ENCODE measurements at regions not wholly inside any gene's neighbourhood (a gene's known extent, or its start where the extent isn't known, plus 50 kb on each side); places are given as distances from the start of the nearest gene placed in this dataset.

GRCh38 chr2:16454621-16455020, 211.0 kb downstream of the CYRIA start:
- WGBS, 2 donors: 64 to 83% methylated on average over 2 of the region's 2 CpGs
- no peaks in the 10 kb centered on the region for H3K36me3 ChIP-seq (ENCODE audit: control insufficient read depth in 2 of 2, insufficient read depth in 2 of 2, low read length in 1 of 2)

DNA sequence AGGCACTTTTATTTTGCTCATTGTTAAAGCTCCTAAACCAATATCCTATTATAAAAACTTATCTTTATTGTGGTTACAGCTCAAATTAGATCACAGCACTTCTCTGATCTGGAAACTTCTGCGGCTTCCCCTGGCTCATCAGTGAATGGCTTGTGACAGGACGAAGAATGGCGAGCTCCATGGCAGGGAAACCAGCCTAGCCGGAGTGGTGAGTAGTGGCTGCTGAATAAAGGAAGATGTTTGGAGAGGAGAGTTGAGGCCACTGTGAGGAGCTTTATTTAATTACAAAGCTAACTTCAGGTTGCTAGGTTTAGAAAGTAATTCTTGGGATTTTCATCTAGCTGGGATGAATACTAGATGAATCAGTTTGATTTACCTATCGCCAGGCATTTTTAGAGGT, 213.5 kb downstream of the CYRIA start:
- H3K27ac ChIP-seq (ENCODE audit: low read depth in 2 of 2, low read length in 1 of 2): no peak overlapping the region
- H3K27me3 ChIP-seq (ENCODE audit: control insufficient read depth in 1 of 2, insufficient read depth in 2 of 2, low read length in 2 of 2): no peaks in the 10 kb centered on the region
- no peaks in the 10 kb centered on the region for H3K36me3 ChIP-seq (ENCODE audit: control insufficient read depth in 2 of 2, insufficient read depth in 2 of 2, low read length in 1 of 2)
- no peaks in the 10 kb centered on the region for H3K4me1 ChIP-seq (ENCODE audit: control insufficient read depth in 2 of 2, insufficient read depth in 2 of 2, low read length in 1 of 2)
- no peaks in the 10 kb centered on the region for H3K9me3 ChIP-seq (ENCODE audit: control insufficient read depth in 2 of 2, insufficient read depth in 1 of 2, low read depth in 1 of 2, low read length in 1 of 2)
- no peak overlapping the region for H3K4me3 ChIP-seq (ENCODE audit: low read depth in 1 of 2, low read length in 2 of 2)
- 70 to 77% methylated on average over 5 of the region's 5 CpGs for WGBS, 2 donors

More at GRCh38 chr2:16454621-16455020, 211.0 kb downstream of the CYRIA start:
- Histone ChIP-seq H3K27me3 (ENCODE audit: control insufficient read depth in 1 of 2, insufficient read depth in 2 of 2, low read length in 2 of 2) (no peaks in the 10 kb centered on the region), H3K4me1 (ENCODE audit: control insufficient read depth in 2 of 2, insufficient read depth in 2 of 2, low read length in 1 of 2) (no peaks in the 10 kb centered on the region), H3K9me3 (ENCODE audit: control insufficient read depth in 2 of 2, insufficient read depth in 1 of 2, low read depth in 1 of 2, low read length in 1 of 2) (no peaks in the 10 kb centered on the region), H3K4me3 (ENCODE audit: low read depth in 1 of 2, low read length in 2 of 2) (no peak overlapping the region), H3K27ac (ENCODE audit: low read depth in 2 of 2, low read length in 1 of 2) (no peak overlapping the region)

GRCh38 chr2:16446706-16447105, 218.9 kb downstream of the CYRIA start:
- Histone ChIP-seq H3K9me3 (ENCODE audit: control insufficient read depth in 2 of 2, insufficient read depth in 1 of 2, low read depth in 1 of 2, low read length in 1 of 2) (no peaks in the 10 kb centered on the region), H3K4me1 (ENCODE audit: control insufficient read depth in 2 of 2, insufficient read depth in 2 of 2, low read length in 1 of 2) (no peaks in the 10 kb centered on the region), H3K27me3 (ENCODE audit: control insufficient read depth in 1 of 2, insufficient read depth in 2 of 2, low read length in 2 of 2) (no peaks in the 10 kb centered on the region), H3K36me3 (ENCODE audit: control insufficient read depth in 2 of 2, insufficient read depth in 2 of 2, low read length in 1 of 2) (no peaks in the 10 kb centered on the region), H3K4me3 (ENCODE audit: low read depth in 1 of 2, low read length in 2 of 2) (no peak overlapping the region), H3K27ac (ENCODE audit: low read depth in 2 of 2, low read length in 1 of 2) (no peak overlapping the region)
- 74 to 87% methylated on average over 1 of the region's 1 CpG for WGBS, 2 donors

DNA sequence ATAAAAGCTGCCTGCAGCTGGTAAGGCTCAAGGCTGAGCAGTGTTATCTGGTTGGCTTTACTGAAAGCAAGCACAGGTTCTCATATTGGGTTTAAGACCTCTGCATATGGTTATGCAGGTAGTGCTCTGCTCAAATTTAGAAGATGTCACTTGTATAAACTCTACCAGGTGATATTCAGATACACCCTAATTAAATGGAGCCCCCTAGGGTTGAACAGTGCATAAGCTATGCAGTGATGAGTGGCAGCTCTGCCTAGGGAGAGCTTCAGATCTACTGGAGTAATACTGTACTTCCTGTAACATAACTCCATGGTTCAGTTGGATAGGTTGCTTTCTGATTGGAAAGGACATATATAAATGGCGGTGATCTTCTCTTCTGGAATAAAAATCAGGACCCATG, 222.7 kb downstream of the CYRIA start:
- Histone ChIP-seq H3K27me3 (ENCODE audit: control insufficient read depth in 1 of 2, insufficient read depth in 2 of 2, low read length in 2 of 2) (no peaks in the 10 kb centered on the region), H3K4me1 (ENCODE audit: control insufficient read depth in 2 of 2, insufficient read depth in 2 of 2, low read length in 1 of 2) (no peaks in the 10 kb centered on the region), H3K9me3 (ENCODE audit: control insufficient read depth in 2 of 2, insufficient read depth in 1 of 2, low read depth in 1 of 2, low read length in 1 of 2) (no peaks in the 10 kb centered on the region), H3K4me3 (ENCODE audit: low read depth in 1 of 2, low read length in 2 of 2) (no peak overlapping the region), H3K27ac (ENCODE audit: low read depth in 2 of 2, low read length in 1 of 2) (no peak overlapping the region), H3K36me3 (ENCODE audit: control insufficient read depth in 2 of 2, insufficient read depth in 2 of 2, low read length in 1 of 2) (no peaks in the 10 kb centered on the region)
- WGBS, 2 donors: 90 to 93% methylated on average over 1 of the region's 1 CpG

DNA sequence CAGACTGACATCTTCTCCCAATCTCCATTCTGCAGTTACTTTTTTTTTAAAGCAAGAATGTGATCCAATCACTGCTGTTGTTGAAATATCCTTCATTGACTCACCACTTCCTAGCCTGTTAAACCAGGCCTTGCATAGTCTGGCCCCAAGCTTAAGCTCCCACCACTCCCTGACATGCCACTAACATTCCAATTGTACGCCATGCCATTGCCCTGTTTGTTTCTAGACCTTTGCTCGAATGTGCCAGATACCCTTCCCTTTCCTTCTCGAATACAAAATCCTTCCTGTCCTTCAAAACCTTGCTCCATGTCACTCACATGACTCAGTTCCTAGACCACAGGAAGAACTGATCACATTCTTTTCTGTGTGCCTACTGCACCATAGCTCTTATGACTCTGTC, 224.2 kb downstream of the CYRIA start:
- no peak overlapping the region for H3K4me3 ChIP-seq (ENCODE audit: low read depth in 1 of 2, low read length in 2 of 2)
- no peaks in the 10 kb centered on the region for H3K36me3 ChIP-seq (ENCODE audit: control insufficient read depth in 2 of 2, insufficient read depth in 2 of 2, low read length in 1 of 2)
- H3K27me3 ChIP-seq (ENCODE audit: control insufficient read depth in 1 of 2, insufficient read depth in 2 of 2, low read length in 2 of 2): no peaks in the 10 kb centered on the region
- no peaks in the 10 kb centered on the region for H3K4me1 ChIP-seq (ENCODE audit: control insufficient read depth in 2 of 2, insufficient read depth in 2 of 2, low read length in 1 of 2)
- WGBS, 2 donors: 82 to 84% methylated on average over 3 of the region's 3 CpGs
- H3K9me3 ChIP-seq (ENCODE audit: control insufficient read depth in 2 of 2, insufficient read depth in 1 of 2, low read depth in 1 of 2, low read length in 1 of 2): no peaks in the 10 kb centered on the region
- no peak overlapping the region for H3K27ac ChIP-seq (ENCODE audit: low read depth in 2 of 2, low read length in 1 of 2)

DNA sequence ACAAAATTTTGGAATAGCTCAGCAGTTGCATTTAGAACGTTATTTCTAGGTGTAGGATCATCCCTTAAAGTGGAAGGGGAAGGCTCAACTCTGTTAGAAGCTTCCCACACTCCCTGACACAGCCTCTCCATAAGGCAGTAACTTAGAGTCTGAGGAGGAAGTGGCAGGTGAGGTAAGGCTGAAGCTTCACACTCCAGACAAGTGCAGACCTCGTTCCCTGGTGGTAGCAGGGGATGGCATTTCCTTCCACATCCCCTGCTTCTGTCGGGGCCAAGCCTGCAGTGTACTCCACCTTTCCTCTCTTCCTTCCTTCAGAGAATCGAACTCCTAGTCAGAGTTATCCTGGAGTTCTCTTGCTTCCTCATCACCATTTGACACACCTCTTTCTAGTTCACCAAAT, 224.7 kb downstream of the CYRIA start:
- Histone ChIP-seq H3K4me3 (ENCODE audit: low read depth in 1 of 2, low read length in 2 of 2) (no peak overlapping the region), H3K27me3 (ENCODE audit: control insufficient read depth in 1 of 2, insufficient read depth in 2 of 2, low read length in 2 of 2) (no peaks in the 10 kb centered on the region), H3K27ac (ENCODE audit: low read depth in 2 of 2, low read length in 1 of 2) (no peak overlapping the region), H3K4me1 (ENCODE audit: control insufficient read depth in 2 of 2, insufficient read depth in 2 of 2, low read length in 1 of 2) (no peaks in the 10 kb centered on the region), H3K36me3 (ENCODE audit: control insufficient read depth in 2 of 2, insufficient read depth in 2 of 2, low read length in 1 of 2) (no peaks in the 10 kb centered on the region), H3K9me3 (ENCODE audit: control insufficient read depth in 2 of 2, insufficient read depth in 1 of 2, low read depth in 1 of 2, low read length in 1 of 2) (no peaks in the 10 kb centered on the region)
- whole genome bisulfite sequencing, 2 donors: 61 to 66% methylated on average over 4 of the region's 4 CpGs

DNA sequence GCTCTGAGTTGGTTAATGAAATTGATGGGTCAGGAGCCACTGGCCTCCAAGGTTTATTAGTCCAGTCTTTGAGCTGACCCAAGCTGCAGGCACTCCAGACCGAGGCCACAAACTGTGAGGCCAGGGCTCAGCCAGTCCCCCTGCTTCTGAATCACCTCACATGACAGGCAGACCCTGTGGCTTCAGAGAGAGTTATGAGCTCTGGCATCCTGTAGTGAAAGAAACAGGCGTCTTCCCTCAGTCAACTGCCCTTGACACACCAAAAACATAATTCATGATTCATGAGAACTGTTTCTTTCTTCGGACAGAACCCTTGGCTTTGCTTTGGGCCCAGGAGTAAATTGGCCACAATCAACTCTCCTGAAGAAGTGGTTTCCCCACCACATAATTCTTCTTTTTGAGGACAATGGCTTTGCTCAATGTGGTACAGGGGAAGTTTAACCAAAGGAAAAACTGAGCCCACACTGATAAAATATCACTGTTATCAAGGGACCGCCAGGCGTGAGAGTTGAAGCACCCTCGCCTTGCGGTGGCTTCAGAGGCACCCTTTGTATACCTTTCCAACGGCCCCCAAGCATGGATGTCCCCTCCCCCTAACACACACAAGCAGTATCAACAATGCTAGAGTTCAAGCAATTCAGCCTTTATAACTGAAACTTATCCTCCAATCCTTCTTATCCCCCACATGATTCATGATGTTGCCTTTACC, 226.9 kb downstream of the CYRIA start:
- Histone ChIP-seq H3K4me3 (ENCODE audit: low read depth in 1 of 2, low read length in 2 of 2) (no peak overlapping the region), H3K36me3 (ENCODE audit: control insufficient read depth in 2 of 2, insufficient read depth in 2 of 2, low read length in 1 of 2) (no peaks in the 10 kb centered on the region), H3K4me1 (ENCODE audit: control insufficient read depth in 2 of 2, insufficient read depth in 2 of 2, low read length in 1 of 2) (no peaks in the 10 kb centered on the region), H3K27ac (ENCODE audit: low read depth in 2 of 2, low read length in 1 of 2) (no peak overlapping the region), H3K9me3 (ENCODE audit: control insufficient read depth in 2 of 2, insufficient read depth in 1 of 2, low read depth in 1 of 2, low read length in 1 of 2) (no peaks in the 10 kb centered on the region), H3K27me3 (ENCODE audit: control insufficient read depth in 1 of 2, insufficient read depth in 2 of 2, low read length in 2 of 2) (no peaks in the 10 kb centered on the region)
- WGBS, 2 donors: 65 to 68% methylated on average over 8 of the region's 8 CpGs

DNA sequence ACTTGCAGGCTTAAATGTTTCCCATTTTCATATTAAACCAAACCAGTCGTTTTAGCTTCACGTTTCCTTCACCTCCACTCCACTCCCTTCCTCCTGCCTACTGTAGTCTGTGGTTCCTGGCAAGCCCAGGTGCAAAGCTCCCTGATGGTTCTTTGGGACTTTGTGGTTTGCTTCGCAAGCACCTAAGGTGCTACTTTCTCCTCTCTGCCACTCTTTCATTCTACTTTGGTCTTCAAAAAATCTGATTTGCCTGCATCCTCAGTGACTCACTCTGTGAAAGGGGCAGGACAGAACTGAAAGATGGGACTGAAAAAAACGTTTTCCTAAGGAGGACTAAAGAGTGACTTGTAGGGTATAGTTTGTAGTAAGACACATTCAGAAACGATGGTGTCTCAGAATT, 228.4 kb downstream of the CYRIA start:
- H3K4me3 ChIP-seq (ENCODE audit: low read depth in 1 of 2, low read length in 2 of 2): no peak overlapping the region
- 57 to 59% methylated on average over 5 of the region's 5 CpGs for WGBS, 2 donors
- no peaks in the 10 kb centered on the region for H3K36me3 ChIP-seq (ENCODE audit: control insufficient read depth in 2 of 2, insufficient read depth in 2 of 2, low read length in 1 of 2)
- H3K9me3 ChIP-seq (ENCODE audit: control insufficient read depth in 2 of 2, insufficient read depth in 1 of 2, low read depth in 1 of 2, low read length in 1 of 2): no peaks in the 10 kb centered on the region
- H3K27me3 ChIP-seq (ENCODE audit: control insufficient read depth in 1 of 2, insufficient read depth in 2 of 2, low read length in 2 of 2): no peaks in the 10 kb centered on the region
- no peaks in the 10 kb centered on the region for H3K4me1 ChIP-seq (ENCODE audit: control insufficient read depth in 2 of 2, insufficient read depth in 2 of 2, low read length in 1 of 2)
- H3K27ac ChIP-seq (ENCODE audit: low read depth in 2 of 2, low read length in 1 of 2): no peak overlapping the region

GRCh38 chr2:16434393-16434792, 231.2 kb downstream of the CYRIA start:
- H3K27ac ChIP-seq (ENCODE audit: low read depth in 2 of 2, low read length in 1 of 2): no peak overlapping the region
- H3K4me1 ChIP-seq (ENCODE audit: control insufficient read depth in 2 of 2, insufficient read depth in 2 of 2, low read length in 1 of 2): no peaks in the 10 kb centered on the region
- no peak overlapping the region for H3K4me3 ChIP-seq (ENCODE audit: low read depth in 1 of 2, low read length in 2 of 2)
- no peaks in the 10 kb centered on the region for H3K36me3 ChIP-seq (ENCODE audit: control insufficient read depth in 2 of 2, insufficient read depth in 2 of 2, low read length in 1 of 2)
- WGBS, 2 donors: 48 to 52% methylated on average over 2 of the region's 2 CpGs
- no peaks in the 10 kb centered on the region for H3K9me3 ChIP-seq (ENCODE audit: control insufficient read depth in 2 of 2, insufficient read depth in 1 of 2, low read depth in 1 of 2, low read length in 1 of 2)
- no peaks in the 10 kb centered on the region for H3K27me3 ChIP-seq (ENCODE audit: control insufficient read depth in 1 of 2, insufficient read depth in 2 of 2, low read length in 2 of 2)

GRCh38 chr2:16430846-16431245, 234.8 kb downstream of the CYRIA start:
- 58 to 74% methylated on average over 3 of the region's 3 CpGs for WGBS, 2 donors

More at GRCh38 chr2:16430846-16431245, 234.8 kb downstream of the CYRIA start:
- Histone ChIP-seq H3K27ac (ENCODE audit: low read depth in 2 of 2, low read length in 1 of 2) (no peak overlapping the region), H3K4me1 (ENCODE audit: control insufficient read depth in 2 of 2, insufficient read depth in 2 of 2, low read length in 1 of 2) (no peaks in the 10 kb centered on the region), H3K9me3 (ENCODE audit: control insufficient read depth in 2 of 2, insufficient read depth in 1 of 2, low read depth in 1 of 2, low read length in 1 of 2) (no peaks in the 10 kb centered on the region), H3K4me3 (ENCODE audit: low read depth in 1 of 2, low read length in 2 of 2) (no peak overlapping the region), H3K36me3 (ENCODE audit: control insufficient read depth in 2 of 2, insufficient read depth in 2 of 2, low read length in 1 of 2) (no peaks in the 10 kb centered on the region), H3K27me3 (ENCODE audit: control insufficient read depth in 1 of 2, insufficient read depth in 2 of 2, low read length in 2 of 2) (no peaks in the 10 kb centered on the region)

Measured in esophagus (tissue), 2 donors.